GM18499 (cell line): ENCODE measurements at regions not wholly inside any gene's neighbourhood (a gene's known extent, or its start where the extent isn't known, plus 50 kb on each side); places are given as distances from the start of the nearest gene placed in this dataset.

Experiments used
- ATAC-seq: cut with Tn5 transposase; IDR thresholded peaks from one replicate; pipeline ENCODE4 v1.9.1; 2021; ENCODE audit warnings: moderate number of reproducible peaks; ENCODE audit not compliant: insufficient read depth, unreplicated experiment

- no peak for ATAC-seq
Observed at GRCh38 chr13:67803118-67803517, 573.0 kb upstream of the PCDH9 start.

GRCh38 chr13:67792151-67792676 lies 562.1 kb upstream of the PCDH9 start:
- no peak for ATAC-seq

GRCh38 chr13:67791047-67791446 lies 560.9 kb upstream of the PCDH9 start:
- no peak for ATAC-seq

- ATAC-seq: no peak
Observed at GRCh38 chr13:67776151-67776550, 546.0 kb upstream of the PCDH9 start.

- no peak for ATAC-seq
Observed at GRCh38 chr13:67775359-67775758, 545.2 kb upstream of the PCDH9 start.

- no peak for ATAC-seq
Observed at GRCh38 chr13:67772807-67773453, 542.8 kb upstream of the PCDH9 start.

- ATAC-seq: no peak
Observed at GRCh38 chr13:67771106-67771505, 541.0 kb upstream of the PCDH9 start.

- no peak for ATAC-seq
Observed at GRCh38 chr13:67769987-67770341, 539.8 kb upstream of the PCDH9 start.

- no peak for ATAC-seq
Observed at GRCh38 chr13:67769063-67769986, 539.2 kb upstream of the PCDH9 start.

GRCh38 chr13:67763984-67764383 lies 533.8 kb upstream of the PCDH9 start:
- no peak for ATAC-seq

- ATAC-seq: no peak
Observed at GRCh38 chr13:67763384-67763783, 533.2 kb upstream of the PCDH9 start.

- ATAC-seq: no peak
Observed at GRCh38 chr13:67758975-67759374, 528.8 kb upstream of the PCDH9 start.

GRCh38 chr13:67754012-67754411 lies 523.9 kb upstream of the PCDH9 start:
- ATAC-seq: no peak

GRCh38 chr13:67752759-67753158 lies 522.6 kb upstream of the PCDH9 start:
- ATAC-seq: no peak

- no peak for ATAC-seq
Observed at GRCh38 chr13:67742478-67742877, 512.3 kb upstream of the PCDH9 start.

GRCh38 chr13:67740871-67741535 lies 510.9 kb upstream of the PCDH9 start:
- ATAC-seq: no peak

GRCh38 chr13:67736646-67737420 lies 506.7 kb upstream of the PCDH9 start:
- ATAC-seq: no peak

- ATAC-seq: no peak
Observed at GRCh38 chr13:67735651-67736050, 505.5 kb upstream of the PCDH9 start.

- no peak for ATAC-seq
Observed at GRCh38 chr13:67726979-67727378, 496.8 kb upstream of the PCDH9 start.

GRCh38 chr13:67725999-67726398 lies 495.9 kb upstream of the PCDH9 start:
- ATAC-seq: no peak
